ENCODE measurements at regions not wholly inside any gene's neighbourhood (a gene's known extent, or its start where the extent isn't known, plus 50 kb on each side); places are given as distances from the start of the nearest gene placed in this dataset.

GRCh38 chr5:19370655-19371386, 617.2 kb downstream of the CDH18 start:
- Mint-ChIP-seq H3K36me3 (no peaks in the 10 kb centered on the region), H3K4me1 (ENCODE audit: low read depth in 2 of 2) (no peaks in the 10 kb centered on the region), H3K4me3 (no peak overlapping the region), H3K27me3 (no peaks in the 10 kb centered on the region), H3K9me3 (peaks cover 3% of the 10 kb centered on the region), H3K27ac (no peak overlapping the region)
- ATAC-seq (no peak), DNase-seq (ENCODE audit: low spot score) (no peak)

GRCh38 chr5:19388391-19388790, 599.6 kb downstream of the CDH18 start:
- Mint-ChIP-seq H3K4me1 (ENCODE audit: low read depth in 2 of 2) (no peaks in the 10 kb centered on the region), H3K27me3 (no peaks in the 10 kb centered on the region), H3K27ac (no peak overlapping the region), H3K9me3 (peaks cover 19% of the 10 kb centered on the region), H3K4me3 (no peak overlapping the region), H3K36me3 (no peaks in the 10 kb centered on the region)
- ATAC-seq (no peak), DNase-seq (ENCODE audit: low spot score) (no peak)

GRCh38 chr5:19401032-19401431, 587.0 kb downstream of the CDH18 start:
- no peaks in the 10 kb centered on the region for H3K36me3 Mint-ChIP-seq
- H3K27ac Mint-ChIP-seq, result no peak overlapping the region
- ATAC-seq (no peak), DNase-seq (ENCODE audit: low spot score) (no peak)
- H3K9me3 Mint-ChIP-seq, result no peaks in the 10 kb centered on the region
- no peak overlapping the region for H3K4me3 Mint-ChIP-seq
- H3K27me3 Mint-ChIP-seq, result no peaks in the 10 kb centered on the region
- no peaks in the 10 kb centered on the region for H3K4me1 Mint-ChIP-seq (ENCODE audit: low read depth in 2 of 2)

GRCh38 chr5:19406576-19407365, 581.2 kb downstream of the CDH18 start:
- no peaks in the 10 kb centered on the region for H3K4me1 Mint-ChIP-seq (ENCODE audit: low read depth in 2 of 2)
- no peaks in the 10 kb centered on the region for H3K36me3 Mint-ChIP-seq
- no peaks in the 10 kb centered on the region for H3K27me3 Mint-ChIP-seq
- H3K9me3 Mint-ChIP-seq, result peaks cover 15% of the 10 kb centered on the region
- no peak for DNase-seq (ENCODE audit: low spot score)
- H3K4me3 Mint-ChIP-seq, result no peak overlapping the region
- no peak overlapping the region for H3K27ac Mint-ChIP-seq
- ATAC-seq, result no peak

- H3K9me3 Mint-ChIP-seq, result peaks cover 22% of the 10 kb centered on the region
- DNase-seq (ENCODE audit: low spot score) (no peak), ATAC-seq (no peak)
- no peaks in the 10 kb centered on the region for H3K27me3 Mint-ChIP-seq
- H3K4me3 Mint-ChIP-seq, result no peak overlapping the region
- H3K27ac Mint-ChIP-seq, result no peak overlapping the region
- no peaks in the 10 kb centered on the region for H3K4me1 Mint-ChIP-seq (ENCODE audit: low read depth in 2 of 2)
- H3K36me3 Mint-ChIP-seq, result no peaks in the 10 kb centered on the region
Observed at GRCh38 chr5:19408149-19408548, 579.9 kb downstream of the CDH18 start.

GRCh38 chr5:19411936-19412335, 576.1 kb downstream of the CDH18 start:
- Mint-ChIP-seq H3K9me3 (peaks cover 39% of the 10 kb centered on the region), H3K27ac (no peak overlapping the region), H3K27me3 (no peaks in the 10 kb centered on the region), H3K4me3 (no peak overlapping the region), H3K36me3 (peaks cover 5% of the 10 kb centered on the region), H3K4me1 (ENCODE audit: low read depth in 2 of 2) (no peaks in the 10 kb centered on the region)
- DNase-seq (ENCODE audit: low spot score) (no peak), ATAC-seq (no peak)

All from natural killer cell treated with Interleukin-12 subunit alpha and Interleukin-12 subunit beta and Interleukin-15 and Interleukin-18, amount 100 ng/mL, for 72 hours (primary cell).